SW480 (cell line): ENCODE measurements at regions not wholly inside any gene's neighbourhood (a gene's known extent, or its start where the extent isn't known, plus 50 kb on each side); places are given as distances from the start of the nearest gene placed in this dataset.

ENCODE experiments used
- DNase-seq: peaks from one replicate; pipeline ENCODE4 v3.0.0-alpha.2; 2016; ENCODE audit warnings: low spot score

- DNase-seq = no peak
Measured at GRCh38 chr4:62252728-62253127, 1052.6 kb downstream of the ADGRL3 start.

GRCh38 chr4:62250100-62250499 is 1050.0 kb downstream of the ADGRL3 start:
- no peak for DNase-seq

GRCh38 chr4:62243895-62244294 is 1043.8 kb downstream of the ADGRL3 start:
- DNase-seq = no peak

- no peak for DNase-seq
Measured at GRCh38 chr4:62235911-62236310, 1035.8 kb downstream of the ADGRL3 start.

GRCh38 chr4:62232814-62233213 is 1032.7 kb downstream of the ADGRL3 start:
- no peak for DNase-seq

GRCh38 chr4:62231994-62232393 is 1031.9 kb downstream of the ADGRL3 start:
- DNase-seq = no peak

- DNase-seq = no peak
Measured at GRCh38 chr4:62226082-62226481, 1026.0 kb downstream of the ADGRL3 start.

GRCh38 chr4:62222121-62222520 is 1022.0 kb downstream of the ADGRL3 start:
- no peak for DNase-seq

GRCh38 chr4:62210486-62210885 is 1010.4 kb downstream of the ADGRL3 start:
- DNase-seq = no peak

GRCh38 chr4:62209757-62210485 is 1009.8 kb downstream of the ADGRL3 start:
- DNase-seq = no peak

GRCh38 chr4:62208921-62209320 is 1008.8 kb downstream of the ADGRL3 start:
- DNase-seq = no peak

GRCh38 chr4:62204136-62204535 is 1004.0 kb downstream of the ADGRL3 start:
- no peak for DNase-seq

GRCh38 chr4:62199291-62199810 is 999.2 kb downstream of the ADGRL3 start:
- DNase-seq = no peak

GRCh38 chr4:62196338-62196737 is 996.2 kb downstream of the ADGRL3 start:
- no peak for DNase-seq

- DNase-seq = no peak
Measured at GRCh38 chr4:62194342-62194741, 994.2 kb downstream of the ADGRL3 start.

GRCh38 chr4:62193761-62194160 is 993.6 kb downstream of the ADGRL3 start:
- no peak for DNase-seq

- DNase-seq = no peak
Measured at GRCh38 chr4:62191451-62192240, 991.5 kb downstream of the ADGRL3 start.

- DNase-seq = no peak
Measured at GRCh38 chr4:62170235-62170634, 970.1 kb downstream of the ADGRL3 start.

- DNase-seq = no peak
Measured at GRCh38 chr4:62168681-62169080, 968.6 kb downstream of the ADGRL3 start.

- DNase-seq = no peak
Measured at GRCh38 chr4:62162606-62163005, 962.5 kb downstream of the ADGRL3 start.

GRCh38 chr4:62161446-62161845 is 961.3 kb downstream of the ADGRL3 start:
- no peak for DNase-seq

- no peak for DNase-seq
Measured at GRCh38 chr4:62159876-62160275, 959.8 kb downstream of the ADGRL3 start.

GRCh38 chr4:62159306-62159705 is 959.2 kb downstream of the ADGRL3 start:
- DNase-seq = no peak
